CD4-positive, CD25-positive, alpha-beta regulatory T cell (primary cell): ENCODE measurements at regions not wholly inside any gene's neighbourhood (a gene's known extent, or its start where the extent isn't known, plus 50 kb on each side); places are given as distances from the start of the nearest gene placed in this dataset.
A peak's percentile ranks its signal among the peaks of the same experiment; 100 is the strongest.

Experiments used
- ATAC-seq, 2 donors: fragments of 150-1000 bp; cut with Tn5 transposase; one replicate each; pipeline ENCODE4 v1.10.0; 2021; ENCODE audit warnings: low read depth in 2 of 2, moderate number of reproducible peaks in 2 of 2, moderate library complexity in 1 of 2
- DNase-seq, 3 donors: peaks; one replicate each; pipeline versions ENCODE4 v3.0.0 to v3.0.0-alpha.2; 2012 to 2022; ENCODE audit warnings: mixed read lengths in 1 of 3
- H3K27ac ChIP-seq: one replicate; pipeline ENCODE4 v1.7.0; 2013; ENCODE audit warnings: mild to moderate bottlenecking, low read length; ENCODE audit not compliant: insufficient read depth, poor library complexity, severe bottlenecking
- H3K27me3 ChIP-seq: one replicate; pipeline ENCODE4 v1.7.0; 2013; ENCODE audit warnings: low read length; ENCODE audit not compliant: control insufficient read depth, insufficient read depth
- H3K36me3 ChIP-seq: one replicate; pipeline ENCODE4 v1.7.0; 2013; ENCODE audit warnings: mild to moderate bottlenecking, low read length, moderate library complexity; ENCODE audit not compliant: control insufficient read depth, insufficient read depth
- H3K4me1 ChIP-seq: 2 replicates; pipeline ENCODE4 v1.7.0; 2013; ENCODE audit warnings: mild to moderate bottlenecking, low read length; ENCODE audit not compliant: insufficient read depth, control insufficient read depth, poor library complexity, severe bottlenecking
- H3K4me3 ChIP-seq: one replicate; pipeline ENCODE4 v1.7.0; 2013; ENCODE audit warnings: low read depth, mild to moderate bottlenecking, low read length, moderate library complexity
- H3K9me3 ChIP-seq, 2 experiments: 1 replicate in 1 of 2; 2 replicates in 1 of 2; pipeline ENCODE4 v1.7.0; 2013; ENCODE audit warnings: low read length in 2 of 2, mild to moderate bottlenecking in 1 of 2, moderate library complexity in 1 of 2; ENCODE audit not compliant: control insufficient read depth in 2 of 2
- H3K27ac Mint-ChIP-seq, 3 donors: one replicate each; pipeline ENCODE4 v1.8.0; 2020 to 2022; ENCODE audit warnings: mild to moderate bottlenecking in 3 of 3, mixed read lengths in 3 of 3, moderate library complexity in 2 of 3
- H3K27me3 Mint-ChIP-seq: one replicate; pipeline ENCODE4 v1.8.0; 2022; ENCODE audit warnings: mild to moderate bottlenecking, mixed read lengths
- H3K36me3 Mint-ChIP-seq: one replicate; pipeline ENCODE4 v1.8.0; 2020; ENCODE audit warnings: mixed read lengths
- H3K4me1 Mint-ChIP-seq, 4 donors: one replicate each; pipeline ENCODE4 v1.8.0; 2020 to 2022; ENCODE audit warnings: mixed read lengths in 4 of 4, mild to moderate bottlenecking in 1 of 4
- H3K4me3 Mint-ChIP-seq, 4 donors: one replicate each; pipeline ENCODE4 v1.8.0; 2020 to 2022; ENCODE audit warnings: mild to moderate bottlenecking in 4 of 4, mixed read lengths in 4 of 4, moderate library complexity in 3 of 4
- H3K9me3 Mint-ChIP-seq, 7 donors: one replicate each; pipeline ENCODE4 v1.8.0; 2020 to 2022; ENCODE audit warnings: mixed read lengths in 7 of 7, mild to moderate bottlenecking in 3 of 7, moderate library complexity in 2 of 7

GRCh38 chr9:84129529-84129928 is 148.9 kb downstream of the RMI1 start:
- Histone ChIP-seq H3K36me3 (no peaks in the 10 kb centered on the region), H3K27me3 (no peaks in the 10 kb centered on the region), H3K9me3 (no peaks in the 10 kb centered on the region), H3K4me1 (no peaks in the 10 kb centered on the region), H3K4me3 (no peak overlapping the region), H3K27ac (no peak overlapping the region)
- Mint-ChIP-seq H3K4me1 (peaks cover 0 to 5% (median 0%) of the 10 kb centered on the region in 4 donors), H3K9me3 (peaks cover 0 to 4% (median 0%) of the 10 kb centered on the region in 7 donors), H3K27me3 (peaks cover 7% of the 10 kb centered on the region), H3K36me3 (no peaks in the 10 kb centered on the region), H3K27ac (no peak overlapping the region), H3K4me3 (no peak overlapping the region)
- ATAC-seq (no peak), DNase-seq (no peak)

- DNase-seq (no peak), ATAC-seq (no peak)
- no peaks in the 10 kb centered on the region for H3K9me3 ChIP-seq
- Mint-ChIP-seq H3K9me3 (peaks cover 0 to 2% (median 0%) of the 10 kb centered on the region in 7 donors), H3K27ac (no peak overlapping the region), H3K27me3 (peaks cover 40% of the 10 kb centered on the region), H3K36me3 (no peaks in the 10 kb centered on the region), H3K4me3 (no peak overlapping the region), H3K4me1 (peaks cover 0 to 7% (median 5%) of the 10 kb centered on the region in 4 donors)
- H3K27ac ChIP-seq: no peak overlapping the region
- peaks cover 11% of the 10 kb centered on the region for H3K4me1 ChIP-seq
- H3K4me3 ChIP-seq: no peak overlapping the region
- H3K27me3 ChIP-seq: peaks cover 15% of the 10 kb centered on the region
- H3K36me3 ChIP-seq: no peaks in the 10 kb centered on the region
Observed at GRCh38 chr9:84136119-84136868, 155.7 kb downstream of the RMI1 start.

- H3K27me3 Mint-ChIP-seq: peaks cover 54% of the 10 kb centered on the region
- H3K9me3 Mint-ChIP-seq: peaks cover 0 to 2% (median 0%) of the 10 kb centered on the region in 7 donors
- DNase-seq: no peak
- H3K4me1 Mint-ChIP-seq: peaks cover 0 to 7% (median 5%) of the 10 kb centered on the region in 4 donors
- Histone ChIP-seq H3K9me3 (no peaks in the 10 kb centered on the region), H3K36me3 (no peaks in the 10 kb centered on the region), H3K27me3 (peaks cover 28% of the 10 kb centered on the region), H3K27ac (no peak overlapping the region), H3K4me1 (peaks cover 11% of the 10 kb centered on the region), H3K4me3 (no peak overlapping the region)
- no peak overlapping the region for H3K27ac Mint-ChIP-seq
- ATAC-seq: no peak
- H3K4me3 Mint-ChIP-seq: no peak overlapping the region
- no peaks in the 10 kb centered on the region for H3K36me3 Mint-ChIP-seq
Observed at GRCh38 chr9:84137968-84138367, 157.4 kb downstream of the RMI1 start.

- Histone ChIP-seq H3K9me3 (no peaks in the 10 kb centered on the region), H3K4me1 (peaks cover 11% of the 10 kb centered on the region), H3K27me3 (peaks cover 28% of the 10 kb centered on the region), H3K36me3 (no peaks in the 10 kb centered on the region), H3K4me3 (no peak overlapping the region), H3K27ac (no peak overlapping the region)
- no peak for ATAC-seq
- peaks cover 0 to 2% (median 0%) of the 10 kb centered on the region in 7 donors for H3K9me3 Mint-ChIP-seq
- no peak for DNase-seq
- H3K4me1 Mint-ChIP-seq: peaks cover 0 to 7% (median 5%) of the 10 kb centered on the region in 4 donors
- no peak overlapping the region for H3K4me3 Mint-ChIP-seq
- no peak overlapping the region for H3K27ac Mint-ChIP-seq
- peaks cover 58% of the 10 kb centered on the region for H3K27me3 Mint-ChIP-seq
- H3K36me3 Mint-ChIP-seq: no peaks in the 10 kb centered on the region
Observed at GRCh38 chr9:84138541-84138940, 157.9 kb downstream of the RMI1 start.

- no peak overlapping the region for H3K4me3 ChIP-seq
- no peaks in the 10 kb centered on the region for H3K36me3 Mint-ChIP-seq
- peak overlapping the region in 2 of 4 donors; percentile 12 to 36 for H3K4me3 Mint-ChIP-seq
- H3K4me1 Mint-ChIP-seq: peaks cover 0 to 7% (median 5%) of the 10 kb centered on the region in 4 donors
- no peaks in the 10 kb centered on the region for H3K9me3 ChIP-seq
- DNase-seq: no peak
- peaks cover 28% of the 10 kb centered on the region for H3K27me3 ChIP-seq
- ATAC-seq: no peak
- no peak overlapping the region for H3K27ac ChIP-seq
- H3K27ac Mint-ChIP-seq: no peak overlapping the region
- peaks cover 63% of the 10 kb centered on the region for H3K27me3 Mint-ChIP-seq
- H3K9me3 Mint-ChIP-seq: peaks cover 0 to 2% (median 0%) of the 10 kb centered on the region in 7 donors
- H3K4me1 ChIP-seq: peaks cover 11% of the 10 kb centered on the region
- H3K36me3 ChIP-seq: no peaks in the 10 kb centered on the region
Observed at GRCh38 chr9:84139296-84140070, 158.9 kb downstream of the RMI1 start.

- no peak overlapping the region for H3K27ac Mint-ChIP-seq
- no peak for ATAC-seq
- peaks cover 11% of the 10 kb centered on the region for H3K4me1 ChIP-seq
Observed at GRCh38 chr9:84140535-84141101, 160.0 kb downstream of the RMI1 start.

GRCh38 chr9:84141741-84142370 is 161.3 kb downstream of the RMI1 start:
- peaks cover 11% of the 10 kb centered on the region for H3K4me1 ChIP-seq
- H3K36me3 ChIP-seq: no peaks in the 10 kb centered on the region
- no peak for ATAC-seq
- Mint-ChIP-seq H3K27me3 (peaks cover 50% of the 10 kb centered on the region), H3K4me1 (peaks cover 0 to 7% (median 5%) of the 10 kb centered on the region in 4 donors), H3K4me3 (no peak overlapping the region), H3K36me3 (no peaks in the 10 kb centered on the region), H3K9me3 (peaks cover 0 to 4% (median 0%) of the 10 kb centered on the region in 7 donors), H3K27ac (no peak overlapping the region)
- DNase-seq: no peak
- no peak overlapping the region for H3K27ac ChIP-seq
- H3K4me3 ChIP-seq: no peak overlapping the region
- H3K27me3 ChIP-seq: peaks cover 28% of the 10 kb centered on the region
- no peaks in the 10 kb centered on the region for H3K9me3 ChIP-seq

More at GRCh38 chr9:84140535-84141101, 160.0 kb downstream of the RMI1 start:
- Mint-ChIP-seq H3K36me3 (no peaks in the 10 kb centered on the region), H3K4me3 (peak overlapping the region in 3 of 4 donors; percentile 78 to 83 (median 79)), H3K4me1 (peaks cover 0 to 7% (median 5%) of the 10 kb centered on the region in 4 donors), H3K9me3 (peaks cover 0 to 2% (median 0%) of the 10 kb centered on the region in 7 donors), H3K27me3 (peaks cover 57% of the 10 kb centered on the region)
- Histone ChIP-seq H3K9me3 (no peaks in the 10 kb centered on the region), H3K4me3 (peak overlapping the region; percentile 44), H3K27me3 (peaks cover 28% of the 10 kb centered on the region), H3K36me3 (no peaks in the 10 kb centered on the region), H3K27ac (no peak overlapping the region)
- peak in 1 of 3 donors; percentile 27 for DNase-seq
